ENCODE measurements at regions not wholly inside any gene's neighbourhood (a gene's known extent, or its start where the extent isn't known, plus 50 kb on each side); places are given as distances from the start of the nearest gene placed in this dataset.

DNA sequence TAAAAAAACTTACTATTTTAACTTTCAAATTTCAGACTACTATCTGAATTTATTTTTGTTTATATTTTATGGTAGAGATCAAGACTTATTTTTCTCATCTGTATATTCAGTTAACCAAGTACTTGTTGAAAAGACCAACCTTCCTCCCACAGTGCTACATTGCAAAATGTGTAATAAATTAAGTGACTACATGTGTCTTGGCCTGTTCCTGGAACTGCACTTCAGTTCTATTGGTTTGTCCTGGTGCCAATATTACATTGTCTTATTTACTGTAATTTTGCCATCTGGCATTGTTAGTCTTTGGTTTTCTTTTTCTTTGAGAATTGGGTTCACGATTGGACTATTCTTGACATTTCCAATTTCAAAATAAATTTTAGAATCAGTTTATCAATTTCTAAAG lies 138.4 kb upstream of the KCNMB2 start:
- DNase-seq, result no peak

GRCh38 chr3:178404961-178405360 lies 131.3 kb upstream of the KCNMB2 start:
- no peak for DNase-seq

- no peak for DNase-seq
These were observed 130.7 kb upstream of the KCNMB2 start for GRCh38 chr3:178405531-178405930.

DNA sequence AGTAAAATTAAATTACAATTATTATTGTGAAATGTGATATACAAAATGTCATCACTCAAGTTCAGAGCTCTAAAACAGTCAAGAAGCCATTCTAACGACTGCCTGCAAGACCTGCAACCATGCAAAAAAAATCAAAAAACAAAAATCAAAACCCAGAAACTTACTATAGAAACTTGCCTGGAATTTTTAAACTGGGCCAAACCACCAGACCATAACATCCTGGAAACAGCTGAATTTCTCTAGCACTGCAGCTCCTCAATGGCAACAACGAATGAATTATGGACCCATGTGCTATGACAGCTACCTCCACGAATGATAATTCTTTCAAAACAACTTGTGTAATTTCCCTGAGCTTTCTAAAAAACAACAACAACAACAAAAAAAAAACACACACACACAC lies 130.0 kb upstream of the KCNMB2 start:
- no peak for DNase-seq

GRCh38 chr3:178415384-178415783 lies 120.9 kb upstream of the KCNMB2 start:
- DNase-seq, result no peak

- DNase-seq, result no peak
These were observed 118.5 kb upstream of the KCNMB2 start for GRCh38 chr3:178417736-178418135.

- no peak for DNase-seq
These were observed 117.2 kb upstream of the KCNMB2 start for GRCh38 chr3:178419071-178419470.

- DNase-seq, result no peak
These were observed 116.2 kb upstream of the KCNMB2 start for GRCh38 chr3:178420033-178420432.

- DNase-seq, result no peak
These were observed 115.2 kb upstream of the KCNMB2 start for GRCh38 chr3:178421069-178421468.

GRCh38 chr3:178422406-178422805 lies 113.8 kb upstream of the KCNMB2 start:
- DNase-seq, result no peak

DNA sequence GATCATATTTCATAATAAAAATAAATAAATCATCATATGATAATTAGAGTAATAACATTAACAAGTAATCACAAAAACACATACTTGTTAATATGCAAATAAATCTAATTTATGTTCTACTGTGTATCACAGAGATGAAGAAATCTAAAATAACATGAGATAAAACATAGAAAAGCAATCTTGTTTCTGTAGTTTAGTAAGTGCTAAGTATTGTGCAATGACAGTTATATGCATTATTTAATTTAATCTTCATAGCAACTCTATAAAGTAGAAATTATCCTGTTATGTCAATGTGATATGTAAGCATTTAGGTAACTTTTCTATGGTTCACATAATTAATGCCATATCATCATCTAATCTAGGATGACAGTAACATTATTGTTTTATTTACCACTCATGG lies 108.2 kb upstream of the KCNMB2 start:
- DNase-seq, result no peak

DNA sequence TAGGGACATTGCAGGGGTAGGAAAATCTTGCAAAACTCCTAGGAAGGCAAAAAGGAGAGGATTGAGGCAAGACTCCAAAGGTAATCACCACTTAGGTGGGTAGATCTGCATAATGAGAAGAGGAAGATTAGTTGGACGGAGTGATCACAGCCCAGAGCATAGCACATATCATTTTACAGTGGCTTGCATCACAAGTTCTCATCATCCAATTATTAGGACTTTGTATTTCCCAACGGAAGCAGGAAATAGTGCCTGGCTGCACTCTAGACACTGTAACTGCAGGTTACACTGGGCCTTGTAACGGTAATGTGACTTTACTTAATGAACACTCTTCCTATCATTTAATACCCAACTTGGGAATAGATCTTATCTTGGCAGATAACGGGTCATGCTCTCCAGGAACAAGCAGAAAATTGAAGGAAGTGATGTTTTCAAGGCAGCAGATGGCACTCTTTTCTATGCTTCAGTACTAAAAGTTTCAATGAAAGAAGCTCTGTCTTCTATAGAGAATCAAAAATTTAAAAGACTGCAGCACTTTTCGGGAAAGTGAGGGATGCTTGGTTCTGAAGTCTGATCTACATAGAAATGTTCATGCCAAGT lies 101.9 kb upstream of the KCNMB2 start:
- no peak for DNase-seq

- no peak for DNase-seq
These were observed 100.7 kb upstream of the KCNMB2 start for GRCh38 chr3:178435575-178435974.

- DNase-seq, result peak; percentile 18
These were observed 99.5 kb upstream of the KCNMB2 start for GRCh38 chr3:178436773-178437172.

DNA sequence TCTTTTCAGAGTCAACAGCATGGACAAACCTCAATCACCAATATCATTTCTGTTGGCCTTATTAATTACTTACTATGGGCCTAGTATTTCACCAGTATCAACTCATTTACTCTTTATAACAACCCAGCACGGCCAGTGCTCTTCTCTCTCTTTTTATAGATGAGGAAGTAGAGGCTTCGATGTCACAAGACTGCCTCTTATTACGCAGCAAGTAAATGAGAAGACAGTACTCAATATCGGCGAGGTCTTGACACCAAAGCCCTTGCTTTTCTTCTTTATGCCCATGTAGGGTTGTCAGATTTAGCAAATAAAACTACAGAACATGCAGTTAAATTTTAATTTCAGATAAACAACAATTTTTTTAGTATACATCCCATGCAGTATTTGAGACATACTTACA lies 99.0 kb upstream of the KCNMB2 start:
- no peak for DNase-seq

- DNase-seq, result peak; percentile 16
These were observed 96.7 kb upstream of the KCNMB2 start for GRCh38 chr3:178439504-178439903.

- no peak for DNase-seq
These were observed 96.2 kb upstream of the KCNMB2 start for GRCh38 chr3:178440043-178440442.

GRCh38 chr3:178443634-178444033 lies 92.6 kb upstream of the KCNMB2 start:
- DNase-seq, result no peak

DNA sequence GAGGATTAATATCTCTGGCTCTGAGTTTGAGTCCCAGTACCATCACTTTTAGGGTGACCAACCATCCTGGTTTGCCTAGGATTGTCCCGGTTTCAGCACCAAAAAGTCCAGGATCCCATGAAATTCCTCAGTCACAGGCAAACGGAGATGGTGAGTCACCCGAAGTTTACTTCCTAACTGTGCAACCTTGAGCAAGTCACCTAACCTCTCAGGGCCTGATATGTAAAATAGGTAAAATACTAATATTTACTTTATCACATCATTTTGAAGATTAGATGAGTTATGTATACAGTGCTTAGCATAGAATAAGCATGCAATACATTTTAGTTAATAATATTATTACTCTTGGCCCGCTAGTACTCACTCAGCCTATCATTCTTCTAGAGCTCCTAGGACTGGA lies 91.1 kb upstream of the KCNMB2 start:
- no peak for DNase-seq

DNA sequence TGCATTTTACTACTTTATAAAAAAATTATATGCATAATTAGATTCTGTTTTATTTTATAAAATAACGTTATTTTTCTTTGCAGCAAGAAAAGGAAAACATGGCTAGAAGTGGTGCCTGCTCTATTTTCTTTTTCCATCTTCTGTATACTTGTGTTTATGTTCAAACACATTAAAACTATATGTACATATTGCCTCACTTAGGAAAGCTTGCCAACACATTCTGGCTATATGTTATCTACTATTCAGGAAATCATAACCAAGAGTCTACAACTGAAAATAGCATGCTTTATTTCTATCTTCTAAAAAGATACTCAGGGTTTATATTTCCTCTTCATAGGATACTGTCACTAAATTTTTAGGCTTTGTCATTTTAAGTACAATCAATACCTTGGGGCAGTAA lies 90.2 kb upstream of the KCNMB2 start:
- no peak for DNase-seq

GRCh38 chr3:178450476-178450875 lies 85.8 kb upstream of the KCNMB2 start:
- no peak for DNase-seq

DNA sequence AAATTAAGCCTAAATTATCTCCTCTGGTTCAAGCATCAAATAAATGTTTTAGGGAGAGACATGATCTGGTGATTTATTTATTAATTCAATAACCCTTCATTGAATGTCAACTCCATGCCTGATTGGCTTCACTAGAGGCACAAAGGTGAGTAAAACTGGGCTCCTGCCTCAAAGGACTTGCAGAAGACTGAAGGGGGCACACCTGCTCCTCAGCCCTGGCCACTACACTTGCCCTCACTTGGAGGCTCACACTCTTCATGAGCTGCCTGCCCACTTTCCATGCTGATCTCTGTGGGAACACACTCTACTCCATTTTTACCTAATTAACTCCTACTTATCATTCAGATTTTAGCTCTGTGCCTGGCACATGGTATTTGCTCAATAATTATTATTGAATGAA lies 84.4 kb upstream of the KCNMB2 start:
- no peak for DNase-seq

- no peak for DNase-seq
These were observed 81.5 kb upstream of the KCNMB2 start for GRCh38 chr3:178454726-178455125.

DNA sequence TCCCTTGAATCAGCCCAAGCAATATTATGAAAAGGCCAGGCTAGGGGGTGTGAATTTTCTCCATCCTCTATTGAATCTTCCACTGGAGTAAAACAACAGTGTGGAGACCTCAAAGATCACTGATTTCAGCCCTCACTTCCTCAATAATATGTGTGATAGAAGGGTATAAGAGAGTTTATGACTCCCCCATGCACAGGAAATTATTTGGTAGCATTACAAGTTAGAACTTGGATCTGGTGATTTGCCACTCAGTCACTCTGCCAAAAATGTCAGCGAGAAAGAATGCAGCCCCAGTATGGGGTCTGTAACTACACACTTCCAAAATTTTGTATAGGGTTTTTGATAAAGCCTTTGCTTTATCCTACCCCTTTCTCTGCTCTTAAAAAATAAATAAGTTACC lies 81.0 kb upstream of the KCNMB2 start:
- DNase-seq, result no peak

- no peak for DNase-seq
These were observed 80.3 kb upstream of the KCNMB2 start for GRCh38 chr3:178455946-178456345.
